Colonic mucosa (tissue), 4 donors: ENCODE measurements at regions not wholly inside any gene's neighbourhood (a gene's known extent, or its start where the extent isn't known, plus 50 kb on each side); places are given as distances from the start of the nearest gene placed in this dataset.

ENCODE experiments used
- DNase-seq: peaks from one replicate; pipeline ENCODE4 v3.0.0-alpha.2; 2020
- H3K27ac ChIP-seq: fragments of 200-600 bp; one replicate; pipeline ENCODE4 v1.8.0; 2021
- H3K27me3 ChIP-seq: fragments of 200-600 bp; one replicate; pipeline ENCODE4 v1.8.0; 2021
- H3K36me3 ChIP-seq: fragments of 200-600 bp; one replicate; pipeline ENCODE4 v1.8.0; 2021
- H3K4me1 ChIP-seq: fragments of 200-600 bp; one replicate; pipeline ENCODE4 v1.8.0; 2021; ENCODE audit warnings: mild to moderate bottlenecking
- H3K4me3 ChIP-seq: fragments of 200-600 bp; one replicate; pipeline ENCODE4 v1.8.0; 2021
- H3K9ac ChIP-seq, 2 donors: one replicate each; pipeline ENCODE4 v1.7.0; 2013; ENCODE audit warnings: control low read depth in 2 of 2, low read depth in 2 of 2, low read length in 2 of 2
- H3K9me3 ChIP-seq: fragments of 200-600 bp; one replicate; pipeline ENCODE4 v1.8.0; 2021
- CTCF ChIP-seq: fragments of 200-600 bp; IDR thresholded peaks from one replicate; pipeline ENCODE4 v1.8.0; 2022; ENCODE audit warnings: antibody characterized with exemption, mild to moderate bottlenecking
- intact Hi-C: fragments of 100-400 bp; cut with DNase I; formaldehyde crosslinking; loops from one replicate; pipeline ENCODE4 v1.14.1; 2022
- donor health status: healthy.
- donor health status: DM: no; HTN: no; CAD: no.
- donor health status: DM: no; HTN: no; CAD: no.

- intact Hi-C loops = no loop called here
- TF ChIP-seq CTCF = no peak
- no peaks in the 10 kb centered on the region for H3K27me3 ChIP-seq
- DNase-seq = no peak
- H3K4me1 ChIP-seq = no peaks in the 10 kb centered on the region
- no peaks in the 10 kb centered on the region for H3K36me3 ChIP-seq
- H3K27ac ChIP-seq = no peak overlapping the region
- H3K4me3 ChIP-seq = no peak overlapping the region
- H3K9me3 ChIP-seq = no peaks in the 10 kb centered on the region
- H3K9ac ChIP-seq = no peak overlapping the region
Measured at GRCh38 chr13:69008499-69008898, 1099.1 kb upstream of the ATXN8OS start.

GRCh38 chr13:68998056-68998455 lies 1109.6 kb upstream of the ATXN8OS start:
- no peaks in the 10 kb centered on the region for H3K4me1 ChIP-seq
- intact Hi-C loops = no loop called here
- H3K36me3 ChIP-seq = no peaks in the 10 kb centered on the region
- H3K9ac ChIP-seq = no peak overlapping the region
- no peak overlapping the region for H3K27ac ChIP-seq
- no peak for TF ChIP-seq CTCF
- H3K9me3 ChIP-seq = no peaks in the 10 kb centered on the region
- DNase-seq = no peak
- no peaks in the 10 kb centered on the region for H3K27me3 ChIP-seq
- H3K4me3 ChIP-seq = no peak overlapping the region

GRCh38 chr13:68996668-68997025 lies 1111.0 kb upstream of the ATXN8OS start:
- intact Hi-C loops = no loop called here
- no peaks in the 10 kb centered on the region for H3K27me3 ChIP-seq
- no peak for DNase-seq
- no peak overlapping the region for H3K27ac ChIP-seq
- TF ChIP-seq CTCF = no peak
- H3K36me3 ChIP-seq = no peaks in the 10 kb centered on the region
- no peaks in the 10 kb centered on the region for H3K4me1 ChIP-seq
- H3K9me3 ChIP-seq = no peaks in the 10 kb centered on the region
- H3K4me3 ChIP-seq = no peak overlapping the region
- H3K9ac ChIP-seq = no peak overlapping the region

- no peak for DNase-seq
- Histone ChIP-seq H3K36me3 (no peaks in the 10 kb centered on the region), H3K27me3 (no peaks in the 10 kb centered on the region), H3K27ac (no peak overlapping the region), H3K4me3 (no peak overlapping the region), H3K9me3 (no peaks in the 10 kb centered on the region), H3K9ac (no peak overlapping the region), H3K4me1 (no peaks in the 10 kb centered on the region)
- TF ChIP-seq CTCF = no peak
- intact Hi-C loops = no loop called here
Measured at GRCh38 chr13:68995972-68996667, 1111.5 kb upstream of the ATXN8OS start.

- H3K4me3 ChIP-seq = no peak overlapping the region
- no peak for TF ChIP-seq CTCF
- H3K27me3 ChIP-seq = no peaks in the 10 kb centered on the region
- intact Hi-C loops = no loop called here
- H3K9me3 ChIP-seq = no peaks in the 10 kb centered on the region
- H3K27ac ChIP-seq = no peak overlapping the region
- no peak overlapping the region for H3K9ac ChIP-seq
- no peaks in the 10 kb centered on the region for H3K36me3 ChIP-seq
- no peaks in the 10 kb centered on the region for H3K4me1 ChIP-seq
- no peak for DNase-seq
Measured at GRCh38 chr13:68993154-68993553, 1114.5 kb upstream of the ATXN8OS start.
